IMR-90 (cell line): ENCODE measurements at regions not wholly inside any gene's neighbourhood (a gene's known extent, or its start where the extent isn't known, plus 50 kb on each side); places are given as distances from the start of the nearest gene placed in this dataset.
A peak's percentile ranks its signal among the peaks of the same experiment; 100 is the strongest.

Experiments
- ATAC-seq: fragments of 200-7000 bp; cut with Tn5 transposase; 2 replicates; pipeline ENCODE4 v1.9.1; 2020; ENCODE audit warnings: low read depth, mild to moderate bottlenecking, moderate library complexity
- BruUV-seq: library from RNA; stranded (reverse); fragments of 400-500 nt; replicated peaks from 2 replicates; lab custom pipeline; 2021; lab: Mats Ljungman, UMichigan
- CTCF ChIA-PET: fragments of 300-600 bp; formaldehyde crosslinking; extraction: SDS; loops from one replicate; lab custom pipeline; 2021; ENCODE audit warnings: antibody characterized with exemption; lab: Yijun Ruan, JAX
- POLR2A ChIA-PET: fragments of 300-600 bp; sonication (Branson Sonifier 250); formaldehyde crosslinking; loops from one replicate; lab custom pipeline; 2022; ENCODE audit warnings: antibody characterized with exemption; ENCODE audit not compliant: unreplicated experiment; lab: Charles Lee
- DNase-seq: peaks from one replicate; pipeline ENCODE4 v3.0.0; 2013
- H2AFZ ChIP-seq: replicated peaks from 2 replicates; pipeline ENCODE3; 2013; ENCODE audit warnings: low read length, mild to moderate bottlenecking; ENCODE audit not compliant: poor library complexity
- H2AK5ac ChIP-seq: 2 replicates; pipeline ENCODE4 v1.6.1; 2013; ENCODE audit warnings: low read depth, low read length, inconsistent platforms
- H2AK9ac ChIP-seq: replicated peaks from 2 replicates; pipeline ENCODE3; 2013; ENCODE audit warnings: mild to moderate bottlenecking, low read depth, low read length, moderate library complexity; ENCODE audit not compliant: poor library complexity
- H2BK120ac ChIP-seq: 2 replicates; pipeline ENCODE4 v1.6.1; 2013; ENCODE audit warnings: low read depth, low read length, inconsistent platforms
- H2BK15ac ChIP-seq: 3 replicates; pipeline ENCODE4 v1.6.1; 2013; ENCODE audit warnings: low read depth, low read length, inconsistent platforms
- H2BK20ac ChIP-seq: 2 replicates; pipeline ENCODE4 v1.6.1; 2013; ENCODE audit warnings: low read depth, mild to moderate bottlenecking, inconsistent platforms, low read length, moderate library complexity
- H2BK5ac ChIP-seq: 2 replicates; pipeline ENCODE4 v1.6.1; 2013; ENCODE audit warnings: mild to moderate bottlenecking, low read depth, low read length, inconsistent platforms; ENCODE audit not compliant: poor library complexity, severe bottlenecking
- H3K14ac ChIP-seq: replicated peaks from 2 replicates; pipeline ENCODE4 v1.6.1; 2013; ENCODE audit warnings: low read depth, low read length, inconsistent platforms
- H3K18ac ChIP-seq: 2 replicates; pipeline ENCODE4 v1.6.1; 2013; ENCODE audit warnings: low read depth, low read length, control low read depth
- H3K23ac ChIP-seq: 2 replicates; pipeline ENCODE4 v1.6.1; 2013; ENCODE audit warnings: low read depth, low read length, inconsistent platforms
- H3K27ac ChIP-seq: 2 replicates; pipeline ENCODE4 v1.5.1; 2013; ENCODE audit warnings: mild to moderate bottlenecking, control low read depth, low read length; ENCODE audit not compliant: insufficient read depth
- H3K27me3 ChIP-seq: 2 replicates; pipeline ENCODE4 v1.6.1; 2013; ENCODE audit warnings: low read length; ENCODE audit not compliant: control insufficient read depth, insufficient read depth
- H3K36me3 ChIP-seq: 2 replicates; pipeline ENCODE4 v1.6.1; 2013; ENCODE audit warnings: low read length, mixed read lengths; ENCODE audit not compliant: control insufficient read depth, insufficient read depth
- H3K4ac ChIP-seq: 2 replicates; pipeline ENCODE4 v1.6.1; 2013; ENCODE audit warnings: low read depth, low read length, inconsistent platforms
- H3K4me1 ChIP-seq: 2 replicates; pipeline ENCODE4 v1.6.1; 2013; ENCODE audit warnings: low read length, mixed read lengths; ENCODE audit not compliant: control insufficient read depth, insufficient read depth
- H3K4me2 ChIP-seq: 2 replicates; pipeline ENCODE4 v1.6.1; 2013; ENCODE audit warnings: low read depth, mild to moderate bottlenecking, control low read depth, low read length, moderate library complexity
- H3K4me3 ChIP-seq: 2 replicates; pipeline ENCODE4 v1.5.1; 2013; ENCODE audit warnings: low read depth, mild to moderate bottlenecking, control low read depth, low read length, moderate library complexity; ENCODE audit not compliant: insufficient read depth
- H3K56ac ChIP-seq: 2 replicates; pipeline ENCODE4 v1.6.1; 2013; ENCODE audit warnings: low read length, inconsistent platforms; ENCODE audit not compliant: insufficient read depth; ENCODE audit errors: extremely low read depth
- H3K79me1 ChIP-seq, 2 experiments: 2 replicates each; pipeline ENCODE4 v1.6.1; 2013; ENCODE audit warnings: low read length in 2 of 2, inconsistent platforms in 1 of 2, low read depth in 1 of 2
- H3K9ac ChIP-seq: 2 replicates; pipeline ENCODE4 v1.6.1; 2013; ENCODE audit warnings: low read depth, low read length, control low read depth
- H3K9me1 ChIP-seq: 2 replicates; pipeline ENCODE4 v1.6.1; 2013; ENCODE audit warnings: low read length, inconsistent platforms; ENCODE audit not compliant: insufficient read depth
- H3K9me3 ChIP-seq: 2 replicates; pipeline ENCODE4 v1.6.1; 2013; ENCODE audit warnings: low read length; ENCODE audit not compliant: control insufficient read depth, insufficient read depth
- H4K20me1 ChIP-seq: 2 replicates; pipeline ENCODE4 v1.6.1; 2013; ENCODE audit warnings: low read length, inconsistent platforms; ENCODE audit not compliant: insufficient read depth
- H4K5ac ChIP-seq: 2 replicates; pipeline ENCODE4 v1.6.1; 2013; ENCODE audit warnings: mild to moderate bottlenecking, low read depth, low read length, control low read depth
- H4K8ac ChIP-seq, 2 experiments: 2 replicates each; pipeline ENCODE4 v1.6.1; 2013; ENCODE audit warnings: low read depth in 2 of 2, low read length in 2 of 2, control low read depth in 1 of 2, inconsistent platforms in 1 of 2
- H4K91ac ChIP-seq: 2 replicates; pipeline ENCODE4 v1.6.1; 2013; ENCODE audit warnings: low read depth, low read length, inconsistent platforms; ENCODE audit not compliant: insufficient read depth
- BHLHE40 ChIP-seq: fragments of 150-350 bp; IDR thresholded peaks from 2 replicates; pipeline ENCODE4 v1.6.1; 2016; ENCODE audit warnings: mild to moderate bottlenecking, low read depth, low read length
- CHD1 ChIP-seq: IDR thresholded peaks from 2 replicates; pipeline ENCODE4 v1.6.1; 2012; ENCODE audit warnings: low read depth, low read length, improper control_type of control experiment
- CTCF ChIP-seq: conservative IDR thresholded peaks from 2 replicates; pipeline ENCODE4 v1.5.1; 2012; ENCODE audit warnings: mild to moderate bottlenecking, low read depth, low read length, improper control_type of control experiment
- ELK1 ChIP-seq: fragments of 150-350 bp; IDR thresholded peaks from 2 replicates; pipeline ENCODE4 v1.6.1; 2016; ENCODE audit warnings: low read depth, mild to moderate bottlenecking, low read length, moderate library complexity, borderline replicate concordance
- MAFK ChIP-seq: IDR thresholded peaks from 2 replicates; pipeline ENCODE4 v1.6.1; 2012; ENCODE audit warnings: low read depth, low read length, improper control_type of control experiment
- MXI1 ChIP-seq: IDR thresholded peaks from 2 replicates; pipeline ENCODE4 v1.6.1; 2012; ENCODE audit warnings: low read depth, mild to moderate bottlenecking, low read length, moderate library complexity, borderline replicate concordance
- POLR2A ChIP-seq: IDR thresholded peaks from 2 replicates; pipeline ENCODE4 v1.6.1; 2012; ENCODE audit warnings: mild to moderate bottlenecking, low read depth, low read length
- RCOR1 ChIP-seq: IDR thresholded peaks from 2 replicates; pipeline ENCODE4 v1.6.1; 2012; ENCODE audit warnings: mild to moderate bottlenecking, low read length, improper control_type of control experiment; ENCODE audit not compliant: insufficient replicate concordance
- RFX5 ChIP-seq: IDR thresholded peaks from 2 replicates; pipeline ENCODE4 v1.8.0; 2012; ENCODE audit warnings: low read depth, mild to moderate bottlenecking, low read length, moderate library complexity
- USF2 ChIP-seq: fragments of 150-350 bp; IDR thresholded peaks from 2 replicates; pipeline ENCODE4 v1.6.1; 2017; ENCODE audit warnings: mild to moderate bottlenecking, antibody characterized with exemption, low read length, low read depth
- WGBS, 2 experiments: methylation state at CpG; one replicate each; pipeline versions ENCODE4 v1.1.5 to v1.1.7; 2013; ENCODE audit warnings: missing lambda C conversion rate in 2 of 2; ENCODE audit not compliant: insufficient read length in 1 of 2; ENCODE audit errors: extremely low coverage in 2 of 2; 5-methylcytosine and 5-hydroxymethylcytosine counted together
- dilution Hi-C: fragments of 300-500 bp; cut with HindIII; formaldehyde crosslinking; loops from one replicate; pipeline ENCODE4 v1.14.3; 2018; ENCODE audit warnings: low sequenced_read_pairs; ENCODE audit not compliant: unreplicated experiment
- in situ Hi-C: fragments of 300-500 bp; cut with MboI; formaldehyde crosslinking; loops from 3 replicates; pipeline ENCODE4 v1.14.3; 2019; ENCODE audit warnings: low sequenced_read_pairs, inconsistent platforms, mixed read lengths
- intact Hi-C: fragments of 100-400 bp; cut with micrococcal nuclease; formaldehyde crosslinking; loops from 2 replicates; pipeline ENCODE4 v1.10.0; 2022

- Histone ChIP-seq H2BK15ac (no peak overlapping the region), H2BK5ac (peak overlapping the region; percentile 37), H3K18ac (no peak overlapping the region; the same call in 1 of the 2 replicates), H3K4me3 (no peak overlapping the region), H3K23ac (no peak overlapping the region), H2AK5ac (no peak overlapping the region), H3K4me2 (peak overlapping the region; percentile 16; the same call in 1 of the 2 replicates), H2AFZ (no peak overlapping the region), H4K91ac (no peak overlapping the region), H3K79me1 (no peaks in the 10 kb centered on the region), H3K4me1 (peaks cover 11% of the 10 kb centered on the region), H3K36me3 (no peaks in the 10 kb centered on the region), H3K9ac (no peak overlapping the region), H3K9me1 (peaks cover 3% of the 10 kb centered on the region; the same call in 1 of the 2 replicates), H2BK120ac (0 out of 2 replicates have a peak overlapping the region, but pooled peaks have one; percentile 5), H3K27me3 (no peaks in the 10 kb centered on the region), H2AK9ac (no peak overlapping the region), H3K4ac (no peak overlapping the region), H3K14ac (no peak overlapping the region), H4K8ac (no peak overlapping the region), H4K20me1 (no peaks in the 10 kb centered on the region), H3K56ac (no peak overlapping the region), H3K27ac (no peak overlapping the region), H4K5ac (no peak overlapping the region; the same call in 1 of the 2 replicates), H2BK20ac (peak overlapping the region; percentile 7; the same call in 1 of the 2 replicates), H3K9me3 (no peaks in the 10 kb centered on the region)
- dilution Hi-C loops = no loop called here
- no TSS peak for BruUV-seq
- TF ChIP-seq POLR2A (no peak), MAFK (no peak), USF2 (no peak), MXI1 (no peak), CHD1 (no peak), RFX5 (no peak), CTCF (no peak), RCOR1 (no peak), ELK1 (no peak), BHLHE40 (no peak)
- POLR2A ChIA-PET = no interaction called here
- CTCF ChIA-PET = interaction anchor here (0.6 to 0.7 kb wide), 2 partner anchors 103 to 227 kb away, joined by 3 read pairs; no protein-coding TSS in a partner anchor
- intact Hi-C loops = no loop called here
- DNase-seq (peak; percentile 89), ATAC-seq (peak; percentile 92)
- no CpG with 5 or more reads among the region's 1 CpG for WGBS, 2 experiments
- in situ Hi-C loops = no loop called here
Observed at GRCh38 chr1:93798291-93798690, 80.7 kb downstream of the DNTTIP2 start.
